Activated CD8-positive, alpha-beta memory T cell treated with anti-CD3 and anti-CD28 coated beads for 1 hour (primary cell): ENCODE measurements at regions not wholly inside any gene's neighbourhood (a gene's known extent, or its start where the extent isn't known, plus 50 kb on each side); places are given as distances from the start of the nearest gene placed in this dataset.

Experiments
- DNase-seq, 2 donors: peaks; one replicate each; pipeline ENCODE4 v3.0.0-alpha.2; 2020; ENCODE audit warnings: low read depth in 1 of 2; ENCODE audit errors: extremely low read depth in 1 of 2

GRCh38 chr4:138298431-138298830, 56.3 kb upstream of the SLC7A11 start:
- no peak for DNase-seq

GRCh38 chr4:138297743-138298405, 55.7 kb upstream of the SLC7A11 start:
- DNase-seq, result no peak

GRCh38 chr4:138292321-138292720, 50.2 kb upstream of the SLC7A11 start:
- DNase-seq, result no peak
